ENCODE measurements at regions not wholly inside any gene's neighbourhood (a gene's known extent, or its start where the extent isn't known, plus 50 kb on each side); places are given as distances from the start of the nearest gene placed in this dataset.

GRCh38 chr12:24561411-24561871, 387.5 kb downstream of the BCAT1 start:
- H3K27me3 ChIP-seq (ENCODE audit: insufficient read depth, low read depth, low read length), result peaks cover 25% of the 10 kb centered on the region
- H3K79me2 ChIP-seq (replicated peaks; ENCODE audit: insufficient read depth, low read length), result peaks cover 30% of the 10 kb centered on the region
- H3F3A ChIP-seq (ENCODE audit: insufficient read depth, low read length, poor library complexity, severe bottlenecking), result peaks cover 5% of the 10 kb centered on the region
- H4K20me1 ChIP-seq (ENCODE audit: insufficient read depth), result no peaks in the 10 kb centered on the region
- H3K9ac ChIP-seq (ENCODE audit: low read length), result peak overlapping the region; percentile 64
- H3K9me2 ChIP-seq (ENCODE audit: insufficient read depth, low read length), result no peaks in the 10 kb centered on the region
- H3K27ac ChIP-seq (ENCODE audit: low read length), result no peak overlapping the region
- no peaks in the 10 kb centered on the region for H3K9me3 ChIP-seq (ENCODE audit: low read length)
- H3K4me2 ChIP-seq (ENCODE audit: low read length), result peak overlapping the region; percentile 31
- no peak overlapping the region for H2AFZ ChIP-seq (ENCODE audit: low read depth, low read length)
- H3K36me3 ChIP-seq (ENCODE audit: insufficient read depth, low read length), result no peaks in the 10 kb centered on the region
- peak overlapping the region; percentile 83 for H3K4me3 ChIP-seq (ENCODE audit: low read length)
- no peak for TF ChIP-seq RAD21 (conservative IDR thresholded peaks at IDR 0.05)
- no peak for TF ChIP-seq SMC3 (conservative IDR thresholded peaks at IDR 0.05; ENCODE audit: poor library complexity)
- no peak for TF ChIP-seq POLR2AphosphoS5 (IDR thresholded peaks at IDR 0.05)
- no peak for TF ChIP-seq TAF1 (IDR thresholded peaks at IDR 0.05; ENCODE audit: low read depth)
- TF ChIP-seq EZH2 (IDR thresholded peaks at IDR 0.05; ENCODE audit: borderline replicate concordance, insufficient read depth, low read length, poor library complexity, severe bottlenecking), result no peak
- TF ChIP-seq EP300 (conservative IDR thresholded peaks at IDR 0.05; ENCODE audit: poor library complexity, severe bottlenecking), result no peak
- no peak for TF ChIP-seq CTCF (IDR thresholded peaks at IDR 0.05; ENCODE audit: poor library complexity, severe bottlenecking)
- TF ChIP-seq REST (IDR thresholded peaks at IDR 0.05; ENCODE audit: borderline replicate concordance), result no peak
- no peak for TF ChIP-seq MXI1 (conservative IDR thresholded peaks at IDR 0.05; ENCODE audit: poor library complexity, severe bottlenecking)

DNA sequence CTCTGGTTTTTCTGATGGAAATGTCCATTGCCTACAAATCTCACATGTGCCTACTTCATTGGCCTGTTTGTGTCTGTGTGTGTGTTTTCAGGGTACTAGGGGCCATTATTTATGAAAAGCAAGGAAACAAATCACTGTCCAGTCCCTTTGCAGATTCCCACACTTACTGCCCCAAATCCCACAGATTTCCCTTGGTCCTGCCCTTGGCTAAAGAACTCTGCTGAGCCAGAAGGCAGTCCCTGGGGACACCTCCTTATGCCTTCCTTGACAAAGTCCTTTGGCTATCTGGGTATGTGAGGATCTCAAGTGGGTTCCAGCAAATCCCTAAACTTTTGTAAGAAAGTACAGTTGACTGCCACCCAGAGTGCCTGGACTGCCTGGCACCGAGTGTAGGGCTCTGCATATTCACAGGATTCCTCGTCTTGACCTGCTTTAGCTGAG, 388.1 kb downstream of the BCAT1 start:
- Histone ChIP-seq H3K4me3 (ENCODE audit: low read length) (peak overlapping the region; percentile 83), H3K9me3 (ENCODE audit: low read length) (no peaks in the 10 kb centered on the region), H3K27ac (ENCODE audit: low read length) (no peak overlapping the region), H3K27me3 (ENCODE audit: insufficient read depth, low read depth, low read length) (peaks cover 25% of the 10 kb centered on the region), H3K4me2 (ENCODE audit: low read length) (no peak overlapping the region), H2AFZ (ENCODE audit: low read depth, low read length) (no peak overlapping the region), H3K9me2 (ENCODE audit: insufficient read depth, low read length) (no peaks in the 10 kb centered on the region), H3K36me3 (ENCODE audit: insufficient read depth, low read length) (no peaks in the 10 kb centered on the region), H3K9ac (ENCODE audit: low read length) (no peak overlapping the region), H3K79me2 (replicated peaks; ENCODE audit: insufficient read depth, low read length) (peaks cover 30% of the 10 kb centered on the region), H4K20me1 (ENCODE audit: insufficient read depth) (no peaks in the 10 kb centered on the region), H3F3A (ENCODE audit: insufficient read depth, low read length, poor library complexity, severe bottlenecking) (peaks cover 5% of the 10 kb centered on the region)
- TF ChIP-seq POLR2AphosphoS5 (IDR thresholded peaks at IDR 0.05), result no peak
